HG02678 (cell line): ENCODE measurements at regions not wholly inside any gene's neighbourhood (a gene's known extent, or its start where the extent isn't known, plus 50 kb on each side); places are given as distances from the start of the nearest gene placed in this dataset.
"Not testable (repeated sequence)": the region's sequence is repeated elsewhere in the genome, so short reads cannot be mapped to it uniquely, and the experiment has no call there.

Experiments used
- ATAC-seq: cut with Tn5 transposase; IDR thresholded peaks from one replicate; pipeline ENCODE4 v1.9.1; 2021; ENCODE audit warnings: mild to moderate bottlenecking, moderate library complexity; ENCODE audit not compliant: unreplicated experiment

DNA sequence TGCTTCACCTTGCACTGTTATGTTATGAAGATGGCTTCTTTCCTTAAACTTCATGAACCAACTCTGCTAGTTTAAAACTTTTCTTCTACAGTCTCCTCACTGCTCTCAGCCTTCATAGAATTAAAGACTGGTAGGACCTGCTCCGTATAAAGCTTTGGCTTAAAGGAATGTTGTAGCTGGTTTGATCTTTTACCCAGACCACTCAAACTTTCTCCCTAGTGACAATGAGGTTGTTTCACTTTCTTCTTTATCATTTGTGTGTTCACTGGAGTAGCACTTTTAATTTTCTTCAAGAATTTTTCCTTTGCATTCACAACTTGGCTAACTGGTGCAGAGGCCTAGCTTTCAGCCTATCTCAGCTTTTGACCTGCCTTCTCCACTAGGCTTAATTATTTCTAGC lies 316.4 kb upstream of the RNF32 start:
- ATAC-seq, result no peak

DNA sequence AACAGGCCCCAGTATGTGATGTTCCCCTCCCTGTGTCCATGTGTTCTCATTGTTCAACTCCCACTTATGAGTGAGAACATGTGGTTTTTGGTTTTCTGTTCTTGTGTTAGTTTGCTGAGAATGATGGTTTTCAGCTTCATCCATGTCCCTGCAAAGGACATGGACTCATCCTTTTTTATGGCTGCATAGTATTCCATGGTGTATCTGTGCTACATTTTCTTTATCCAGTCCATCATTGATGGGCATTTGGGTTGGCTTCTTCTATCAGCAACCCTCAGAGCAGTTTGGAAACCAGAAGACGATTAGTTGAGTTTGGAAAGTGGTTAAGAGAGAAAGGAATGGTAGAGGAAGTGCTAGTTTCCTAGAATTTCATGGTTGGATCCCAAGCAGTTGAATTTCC lies 319.1 kb upstream of the RNF32 start:
- not testable (repeated sequence) for ATAC-seq

DNA sequence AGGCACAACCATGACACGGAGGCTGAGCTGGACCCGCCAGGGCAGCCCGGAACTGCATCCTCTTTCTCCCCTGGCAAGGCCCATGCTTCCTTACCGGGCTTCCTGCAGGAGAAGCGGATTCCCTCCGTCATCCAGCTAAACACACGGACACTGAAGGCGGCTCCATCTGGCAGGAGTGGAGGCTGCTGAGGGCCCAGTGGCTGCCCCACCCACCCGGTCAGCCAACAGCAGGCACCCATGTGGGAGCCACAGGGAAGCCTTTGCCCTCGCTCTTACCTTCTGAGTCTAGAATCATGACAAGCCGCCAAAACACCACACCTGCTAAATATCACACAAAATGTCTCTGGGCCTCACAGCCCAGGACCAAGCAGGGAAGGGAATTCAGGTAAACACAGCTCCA lies 321.6 kb upstream of the RNF32 start:
- no peak for ATAC-seq

GRCh38 chr7:156318426-156318825 lies 322.1 kb upstream of the RNF32 start:
- ATAC-seq, result no peak

GRCh38 chr7:156309016-156309620 lies 331.5 kb upstream of the RNF32 start:
- ATAC-seq, result no peak

GRCh38 chr7:156307193-156307592 lies 333.4 kb upstream of the RNF32 start:
- no peak for ATAC-seq

GRCh38 chr7:156305351-156305750 lies 335.2 kb upstream of the RNF32 start:
- no peak for ATAC-seq

DNA sequence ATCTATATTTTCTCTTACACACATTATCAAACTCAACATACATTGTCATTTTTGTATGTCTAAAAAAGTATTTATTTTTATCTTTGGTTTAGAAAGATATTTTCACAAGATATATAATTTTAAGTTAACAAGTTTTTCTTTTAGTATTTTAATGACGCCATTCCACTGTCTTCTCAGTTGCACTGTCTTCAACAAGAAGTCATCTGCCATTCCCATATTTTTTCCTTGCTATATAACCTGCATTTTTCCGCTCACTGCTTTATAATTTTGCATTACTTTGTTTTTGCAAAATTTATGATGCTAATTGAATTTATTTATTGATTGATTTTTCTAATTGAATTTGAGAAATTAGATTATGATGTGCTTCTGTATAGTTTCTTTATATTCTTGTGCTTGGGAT lies 357.8 kb upstream of the RNF32 start:
- no peak for ATAC-seq

DNA sequence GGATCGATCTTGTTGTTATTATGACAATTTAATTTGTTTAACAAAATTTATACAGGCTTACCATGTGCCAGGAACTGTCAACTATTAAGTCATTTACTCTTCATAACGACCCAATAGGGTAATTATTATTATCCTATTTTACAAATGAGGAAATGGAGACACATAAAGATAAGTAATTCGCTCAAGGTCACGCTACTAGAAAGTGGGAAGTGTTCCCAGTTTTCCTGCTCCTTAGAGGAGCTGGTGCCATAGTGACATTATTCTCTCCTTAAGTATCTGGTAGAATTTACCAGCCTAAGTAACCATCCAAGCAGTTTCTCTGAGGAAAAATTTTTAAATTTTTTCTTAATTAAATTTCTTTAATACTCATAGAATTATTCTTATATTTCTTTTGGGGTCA lies 360.9 kb upstream of the RNF32 start:
- ATAC-seq, result no peak

- ATAC-seq, result no peak
Measured at GRCh38 chr7:156275292-156275691, 365.3 kb upstream of the RNF32 start.

GRCh38 chr7:156274557-156274956 lies 366.0 kb upstream of the RNF32 start:
- ATAC-seq, result no peak

DNA sequence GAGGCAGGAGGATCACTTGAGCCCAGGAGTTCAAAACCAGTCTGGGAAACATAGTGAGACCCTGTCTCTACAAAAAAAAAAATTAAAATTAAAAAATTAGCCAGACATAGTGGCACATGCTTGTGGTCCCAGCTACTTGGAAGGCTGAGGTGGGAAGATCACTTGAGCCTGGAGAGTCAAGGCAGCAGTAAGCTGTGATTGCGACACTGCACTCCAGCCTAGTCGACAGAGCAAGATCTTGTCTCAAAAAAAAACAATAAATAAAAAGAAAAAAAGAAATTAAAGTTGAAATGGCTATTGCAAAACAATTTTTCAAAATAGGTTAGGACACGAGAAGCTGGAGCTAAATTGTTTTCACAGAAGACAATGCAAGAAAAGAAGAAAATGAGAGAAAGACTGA lies 379.0 kb upstream of the RNF32 start:
- ATAC-seq, result no peak

DNA sequence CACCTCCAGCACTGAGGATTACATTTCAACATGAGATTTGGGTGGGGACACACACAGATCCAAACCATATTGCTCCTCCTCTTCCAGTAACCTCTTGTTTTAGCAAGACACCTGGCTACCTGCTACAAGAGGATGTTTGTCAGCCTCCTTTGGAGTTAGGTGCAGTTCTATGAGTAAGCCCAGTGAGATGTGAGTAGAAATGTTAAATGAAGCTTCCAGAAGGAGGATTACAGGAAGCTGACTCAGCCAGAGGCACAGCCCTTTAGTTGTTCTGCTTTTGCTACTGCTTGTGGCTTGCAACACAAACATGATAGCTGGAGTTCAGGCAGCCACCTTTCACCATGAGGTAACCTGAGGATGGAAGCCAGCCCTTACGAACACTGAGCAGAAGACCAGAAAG lies 382.7 kb upstream of the RNF32 start:
- no peak for ATAC-seq

DNA sequence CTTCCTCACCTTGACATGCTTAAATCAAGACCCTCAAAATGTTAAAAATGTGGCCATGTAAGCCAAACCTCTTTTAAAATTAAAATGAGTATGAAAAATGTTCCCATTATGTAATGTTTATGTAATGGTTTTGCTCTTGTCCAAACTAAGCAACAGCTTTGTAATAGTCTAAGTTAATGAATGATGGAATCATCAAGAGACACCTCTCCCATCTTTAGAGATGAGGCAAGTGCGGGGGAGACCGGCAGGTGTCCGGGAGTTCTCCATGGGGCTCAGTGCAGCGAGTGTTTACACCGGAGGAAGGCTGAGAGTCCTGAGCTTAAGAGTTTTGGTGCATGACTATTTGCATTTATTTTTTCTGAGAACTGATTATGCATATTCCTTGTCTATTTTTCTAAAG lies 384.9 kb upstream of the RNF32 start:
- ATAC-seq, result no peak

- no peak for ATAC-seq
Measured at GRCh38 chr7:156251861-156252260, 388.7 kb upstream of the RNF32 start.

GRCh38 chr7:156240532-156240931 lies 400.0 kb upstream of the RNF32 start:
- ATAC-seq, result no peak

GRCh38 chr7:156238366-156239133 lies 402.0 kb upstream of the RNF32 start:
- no peak for ATAC-seq

DNA sequence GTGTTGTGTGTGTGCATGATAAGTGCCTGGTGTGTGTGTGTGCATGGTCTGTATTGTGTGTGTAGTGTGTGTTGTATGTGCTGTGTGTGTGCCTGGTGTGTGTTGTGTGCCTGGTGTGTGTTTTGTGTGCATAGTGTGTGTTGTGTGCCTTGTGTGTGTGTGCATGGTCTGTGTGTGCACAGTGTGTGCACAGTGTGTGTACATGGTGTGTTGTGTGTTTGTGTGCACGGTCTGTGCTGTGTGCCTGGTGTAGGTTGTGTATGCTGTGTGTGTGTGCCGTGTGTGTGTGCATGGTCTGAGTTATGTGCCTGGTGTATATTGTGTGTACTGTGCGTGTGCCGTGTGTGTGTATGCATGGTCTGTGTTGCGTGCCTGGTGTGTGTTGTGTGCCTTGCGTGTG lies 403.0 kb upstream of the RNF32 start:
- no peak for ATAC-seq

DNA sequence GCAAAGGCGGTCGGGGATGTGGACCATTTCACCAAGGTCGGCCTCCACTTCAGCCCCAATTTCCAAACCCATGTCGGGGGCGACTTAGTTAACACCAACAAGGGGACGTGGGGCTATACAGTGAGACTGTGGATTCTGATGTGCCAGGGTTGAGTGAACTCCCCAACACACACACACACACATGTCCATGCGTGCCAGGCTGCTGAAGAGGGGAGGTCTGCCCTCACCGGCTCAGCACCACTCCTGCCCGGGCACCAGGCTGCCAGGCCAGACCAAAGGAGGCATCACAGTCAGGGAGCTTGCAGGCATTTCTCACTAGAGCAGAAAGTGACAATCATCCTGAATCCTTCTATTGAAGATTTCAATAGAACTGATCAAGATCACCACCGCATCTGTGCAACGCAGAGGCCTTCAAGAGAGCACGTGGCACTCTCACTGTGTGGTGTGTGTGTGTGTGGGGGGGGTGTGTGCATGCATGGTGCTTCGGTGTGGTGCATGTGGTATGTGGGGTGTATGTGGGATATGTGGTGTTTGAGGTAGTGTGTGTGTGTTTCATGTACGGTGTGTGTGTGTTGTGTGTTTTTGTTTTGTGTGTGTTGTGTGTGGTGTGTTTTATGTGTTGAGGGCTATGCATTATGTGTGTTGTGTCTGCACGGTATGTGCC lies 403.5 kb upstream of the RNF32 start:
- no peak for ATAC-seq

- no peak for ATAC-seq
Measured at GRCh38 chr7:156236181-156236889, 404.2 kb upstream of the RNF32 start.

GRCh38 chr7:156234666-156235494 lies 405.7 kb upstream of the RNF32 start:
- no peak for ATAC-seq
